ENCODE measurements at regions not wholly inside any gene's neighbourhood (a gene's known extent, or its start where the extent isn't known, plus 50 kb on each side); places are given as distances from the start of the nearest gene placed in this dataset.

- DNase-seq = no peak
These were observed 421.5 kb upstream of the USP24 start for GRCh38 chr1:55636696-55637095.

- no peak for DNase-seq
These were observed 420.7 kb upstream of the USP24 start for GRCh38 chr1:55635856-55636255.

DNA sequence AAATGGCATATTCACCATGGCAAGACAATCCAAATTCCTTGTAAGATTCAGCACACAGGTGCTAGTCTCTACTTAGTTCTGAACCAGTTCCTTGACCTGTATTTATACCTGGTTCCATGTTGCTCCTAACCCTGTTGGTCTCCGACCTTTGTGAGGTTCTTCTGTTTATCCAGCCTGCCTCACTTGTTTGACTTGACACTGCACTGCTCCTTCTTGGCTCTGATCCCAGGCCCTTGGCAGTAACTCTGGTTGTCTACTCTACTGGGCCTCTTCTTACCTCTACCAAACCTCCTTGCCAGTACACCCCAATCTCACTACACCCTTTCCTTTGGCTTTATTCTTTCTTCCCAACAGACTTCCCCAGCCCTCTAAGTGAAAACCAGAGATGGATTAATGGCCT lies 419.4 kb upstream of the USP24 start:
- no peak for DNase-seq

GRCh38 chr1:55632906-55633305 lies 417.7 kb upstream of the USP24 start:
- no peak for DNase-seq

DNA sequence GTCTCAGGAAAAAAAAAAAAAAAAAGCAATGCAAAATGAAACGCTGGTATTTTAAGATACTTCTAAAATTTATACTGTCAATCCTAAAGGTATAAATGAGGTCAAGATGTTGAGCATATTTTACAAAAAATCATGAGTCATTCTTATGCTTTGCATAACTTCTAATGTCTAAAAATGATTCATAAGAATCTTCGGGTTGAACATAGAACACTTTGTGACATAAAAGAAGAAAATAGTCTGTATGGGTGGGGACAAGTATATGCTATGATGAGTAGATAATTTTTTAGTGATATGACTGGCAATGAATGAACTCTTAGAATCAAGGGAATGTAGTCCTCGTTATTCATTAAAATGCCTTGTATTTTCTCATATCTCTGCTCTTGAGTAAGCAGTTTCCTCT lies 416.9 kb upstream of the USP24 start:
- no peak for DNase-seq

DNA sequence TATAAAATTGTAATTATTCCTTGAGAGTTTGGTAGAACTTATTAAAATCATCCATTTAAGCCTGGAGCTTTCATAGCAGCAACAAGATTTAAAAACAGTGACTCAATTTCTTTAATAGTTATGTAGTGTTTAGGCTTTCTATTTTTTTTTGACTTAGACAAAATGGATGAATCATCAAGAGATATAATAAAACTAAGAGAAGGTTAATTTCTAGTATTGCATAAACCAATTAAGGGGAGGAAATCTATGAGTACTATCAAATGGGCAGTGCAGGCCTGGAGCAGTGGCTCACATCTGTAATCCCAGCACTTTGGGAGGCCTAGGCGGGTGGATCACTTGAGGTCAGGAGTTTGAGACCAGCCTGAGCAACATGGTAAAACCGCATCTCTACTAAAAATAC lies 416.3 kb upstream of the USP24 start:
- no peak for DNase-seq

GRCh38 chr1:55626326-55626725 lies 411.2 kb upstream of the USP24 start:
- no peak for DNase-seq

DNA sequence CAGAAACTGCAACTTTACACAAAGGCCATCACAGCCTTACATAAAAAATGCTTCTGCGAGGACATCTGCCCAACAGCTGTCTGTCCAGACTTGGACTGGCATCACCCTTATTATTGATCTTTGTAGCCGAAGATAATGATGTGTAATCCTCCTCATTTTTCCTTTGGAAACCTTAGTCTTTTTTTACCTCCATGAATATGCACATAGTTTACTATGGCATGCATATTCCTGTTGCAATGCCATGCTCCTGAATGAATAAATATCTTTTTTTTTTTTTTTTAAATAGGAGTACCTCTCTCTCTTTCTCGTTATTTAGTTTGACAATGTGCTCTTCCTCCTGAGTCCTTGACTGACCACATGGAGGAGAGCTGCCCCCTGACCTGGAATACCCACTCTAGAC lies 409.6 kb upstream of the USP24 start:
- DNase-seq = no peak

GRCh38 chr1:55623311-55623710 lies 408.1 kb upstream of the USP24 start:
- DNase-seq = no peak

DNA sequence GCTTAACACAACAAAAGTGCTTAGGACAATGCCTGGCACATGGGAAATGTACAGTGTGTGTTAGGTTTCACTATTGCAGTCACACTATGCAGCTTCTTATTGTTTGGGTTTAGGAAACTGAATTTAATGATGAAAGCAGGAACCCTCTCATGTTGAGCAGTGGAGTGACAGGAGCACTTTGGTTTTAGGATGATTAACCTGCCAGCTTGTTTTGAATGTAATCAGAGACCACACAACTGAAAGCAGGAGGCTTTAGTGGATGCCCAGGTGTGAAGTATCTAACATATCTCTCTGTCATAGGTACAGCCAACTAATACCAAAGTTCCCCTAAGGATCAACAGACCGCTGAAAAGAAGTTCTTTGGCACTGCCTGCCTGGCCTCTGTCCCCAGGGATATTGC lies 406.9 kb upstream of the USP24 start:
- DNase-seq = no peak

GRCh38 chr1:55618199-55618598 lies 403.0 kb upstream of the USP24 start:
- DNase-seq = no peak

- DNase-seq = no peak
These were observed 402.3 kb upstream of the USP24 start for GRCh38 chr1:55617288-55617982.

- no peak for DNase-seq
These were observed 397.8 kb upstream of the USP24 start for GRCh38 chr1:55612988-55613387.

GRCh38 chr1:55611123-55611522 lies 396.0 kb upstream of the USP24 start:
- no peak for DNase-seq

- no peak for DNase-seq
These were observed 395.0 kb upstream of the USP24 start for GRCh38 chr1:55610203-55610602.

DNA sequence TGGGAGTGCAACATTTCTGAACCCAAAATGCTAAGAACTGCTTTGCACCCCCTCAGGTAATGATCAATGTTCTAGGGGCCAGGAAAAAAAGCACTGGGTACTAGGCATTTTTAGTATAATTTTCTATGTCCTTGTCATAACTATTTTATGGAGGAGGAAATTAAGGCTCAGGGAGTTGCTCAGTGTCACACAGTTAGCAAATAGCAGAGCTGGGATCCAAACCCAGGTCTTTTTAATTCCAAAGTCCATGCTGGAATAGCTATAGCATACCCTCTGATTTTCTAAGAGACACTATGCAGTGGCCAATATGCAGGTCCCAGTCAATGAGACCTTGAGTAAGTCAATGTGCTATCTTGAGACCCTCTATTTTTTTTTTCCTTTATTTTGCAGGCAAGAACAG lies 394.5 kb upstream of the USP24 start:
- DNase-seq = no peak

GRCh38 chr1:55605155-55605554 lies 390.0 kb upstream of the USP24 start:
- DNase-seq = no peak

DNA sequence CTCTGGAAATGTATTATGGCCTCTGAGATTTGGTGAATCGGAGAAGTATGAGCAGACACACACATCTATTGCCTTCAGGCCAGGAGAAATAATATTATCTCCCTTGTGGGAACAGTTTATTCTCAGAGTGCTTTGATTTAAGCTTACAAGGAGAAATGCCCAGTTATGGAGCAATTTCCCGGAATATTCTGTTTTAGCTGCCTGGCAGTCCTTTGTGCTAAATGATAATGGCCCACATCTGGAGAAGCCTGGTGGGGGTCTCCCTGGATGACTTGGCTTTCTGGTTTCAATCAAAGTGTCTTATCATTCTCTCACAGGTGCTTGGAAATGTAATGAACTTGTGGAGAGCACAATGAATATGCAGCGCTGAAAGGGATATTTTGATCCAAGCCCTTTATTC lies 389.6 kb upstream of the USP24 start:
- no peak for DNase-seq

GRCh38 chr1:55604179-55604578 lies 389.0 kb upstream of the USP24 start:
- no peak for DNase-seq

DNA sequence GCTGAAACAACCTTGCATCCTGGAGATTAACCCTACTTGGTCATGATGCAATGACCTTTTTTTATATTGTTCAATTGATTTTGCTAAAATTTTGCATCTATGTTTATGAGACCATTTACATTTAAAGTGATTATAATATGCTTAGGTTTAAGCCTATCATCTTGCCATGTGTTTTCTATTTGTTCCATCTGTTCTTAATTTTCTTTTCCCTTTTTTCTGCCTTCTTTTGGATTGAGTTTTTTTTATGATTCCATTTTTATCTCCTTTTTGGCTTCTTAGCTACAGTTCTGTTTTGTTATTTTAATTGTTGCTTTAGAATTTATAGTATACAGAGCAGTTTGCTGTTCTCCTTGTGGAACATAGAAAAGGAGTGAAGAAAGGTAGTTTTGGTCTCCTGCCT lies 385.1 kb upstream of the USP24 start:
- DNase-seq = no peak

GRCh38 chr1:55597910-55598309 lies 382.7 kb upstream of the USP24 start:
- no peak for DNase-seq

- no peak for DNase-seq
These were observed 379.5 kb upstream of the USP24 start for GRCh38 chr1:55594701-55595100.

DNA sequence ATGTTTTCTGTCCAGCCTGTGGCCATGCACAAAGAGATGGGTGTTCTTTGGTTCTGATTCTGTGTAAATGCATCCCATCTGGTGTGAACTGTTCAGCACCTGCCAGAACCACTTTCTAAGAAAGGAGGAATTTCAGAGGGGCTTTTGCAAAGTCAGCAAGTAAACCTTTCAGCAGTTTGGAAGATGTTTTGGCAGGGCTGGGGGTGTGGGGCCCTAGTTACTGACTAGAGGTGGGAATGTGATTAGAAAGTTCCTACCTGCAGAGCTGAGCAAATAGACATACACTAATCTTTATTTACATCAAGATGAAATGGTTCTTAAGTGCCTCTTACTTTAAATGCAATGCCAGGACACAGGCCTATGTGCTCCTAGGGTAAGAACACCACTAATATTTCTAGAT lies 378.1 kb upstream of the USP24 start:
- no peak for DNase-seq

- no peak for DNase-seq
These were observed 377.0 kb upstream of the USP24 start for GRCh38 chr1:55592122-55592521.

DNA sequence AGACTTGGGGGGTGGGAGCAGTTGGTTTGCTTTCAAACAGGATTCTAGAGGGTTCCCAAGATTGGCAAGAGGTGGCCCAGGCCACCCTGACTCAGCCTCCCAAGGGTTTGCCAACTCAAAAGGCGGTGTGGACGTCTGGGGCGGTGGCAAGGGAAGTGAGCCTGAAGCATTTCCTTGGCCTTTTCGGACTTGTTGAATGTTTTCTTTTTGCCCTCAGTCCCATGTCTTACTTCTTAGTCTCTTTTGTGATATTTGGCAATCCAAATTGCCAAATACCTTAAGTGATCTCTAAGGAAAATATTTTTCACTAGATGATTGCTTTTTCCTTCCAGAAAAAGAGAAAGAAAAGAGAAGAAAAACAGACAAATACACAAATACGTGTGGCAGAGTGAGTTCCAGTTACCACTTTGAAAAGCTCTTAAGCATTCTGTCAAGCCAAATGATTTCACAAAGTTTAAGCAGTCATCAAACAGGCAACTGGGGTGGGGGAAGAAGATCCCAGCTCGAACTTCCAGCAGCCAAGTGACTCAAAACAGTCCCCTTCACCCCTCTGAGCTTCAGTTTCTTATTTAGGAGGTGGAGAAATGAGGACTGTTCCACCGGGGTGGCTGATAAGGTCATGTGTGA lies 374.6 kb upstream of the USP24 start:
- DNase-seq = no peak
